ENCODE measurements at regions not wholly inside any gene's neighbourhood (a gene's known extent, or its start where the extent isn't known, plus 50 kb on each side); places are given as distances from the start of the nearest gene placed in this dataset.

DNA sequence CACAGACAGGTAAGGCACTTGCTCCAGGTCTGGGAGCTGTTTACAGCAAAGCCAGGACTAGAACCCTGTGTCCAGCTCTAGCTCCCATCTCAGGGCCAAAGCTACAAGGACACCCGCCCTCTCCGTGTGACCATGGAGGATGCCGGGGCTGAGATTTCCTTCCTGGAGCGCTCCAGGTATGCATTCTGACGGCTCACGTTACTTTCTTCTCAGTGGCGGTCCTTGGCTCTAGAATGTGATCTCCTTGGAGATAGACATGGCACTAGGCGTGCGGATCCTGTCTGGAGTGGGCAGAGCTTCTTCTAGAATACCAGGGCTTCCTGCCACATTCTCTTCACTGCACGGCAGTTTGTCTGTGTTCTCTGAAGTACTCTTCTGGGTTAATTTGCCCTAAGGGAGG lies 185.7 kb downstream of the OPA1 start:
- Histone ChIP-seq H3K27me3 (ENCODE audit: control insufficient read depth, extremely low read depth, insufficient read depth, low read length) (peaks cover 20% of the 10 kb centered on the region), H3K4me1 (ENCODE audit: control insufficient read depth, extremely low read depth, insufficient read depth, low read length) (peaks cover 36% of the 10 kb centered on the region), H3K36me3 (ENCODE audit: control insufficient read depth in 2 of 2, extremely low read depth in 1 of 2, insufficient read depth in 2 of 2, low read length in 2 of 2) (no peaks in the 10 kb centered on the region), H2AFZ (ENCODE audit: control insufficient read depth, low read length) (no peak overlapping the region), H3K9me3 (ENCODE audit: control insufficient read depth, low read depth, low read length) (no peaks in the 10 kb centered on the region), H3K4me3 (ENCODE audit: control insufficient read depth in 2 of 3, extremely low read depth in 1 of 3, insufficient read depth in 2 of 3, low read depth in 1 of 3, low read length in 3 of 3) (no peak overlapping the region), H3K4me2 (ENCODE audit: control insufficient read depth, extremely low read depth, insufficient read depth, low read depth, low read length) (no peak overlapping the region), H3K27ac (ENCODE audit: control insufficient read depth, insufficient read depth, low read length) (no peak overlapping the region), H4K20me1 (ENCODE audit: control insufficient read depth, extremely low read depth, insufficient read depth, low read length) (no peaks in the 10 kb centered on the region), H3K79me2 (ENCODE audit: control insufficient read depth, insufficient read depth, low read length) (no peaks in the 10 kb centered on the region), H3K9me1 (ENCODE audit: control insufficient read depth, extremely low read depth, insufficient read depth, low read length) (no peaks in the 10 kb centered on the region), H3K9ac (ENCODE audit: control insufficient read depth, extremely low read depth, insufficient read depth, low read length) (no peak overlapping the region)
- DNase-seq (ENCODE audit: low read depth, low spot score) (no peak), FAIRE-seq (no peak)
- dilution Hi-C loops (cut with MboI; ENCODE audit: extremely low pct_ligation_motif_present, low sequenced_read_pairs) = no loop called here
- no peak for TF ChIP-seq EZH2 (IDR thresholded peaks at IDR 0.05; ENCODE audit: low read length)
- TF ChIP-seq, protein P1, sequence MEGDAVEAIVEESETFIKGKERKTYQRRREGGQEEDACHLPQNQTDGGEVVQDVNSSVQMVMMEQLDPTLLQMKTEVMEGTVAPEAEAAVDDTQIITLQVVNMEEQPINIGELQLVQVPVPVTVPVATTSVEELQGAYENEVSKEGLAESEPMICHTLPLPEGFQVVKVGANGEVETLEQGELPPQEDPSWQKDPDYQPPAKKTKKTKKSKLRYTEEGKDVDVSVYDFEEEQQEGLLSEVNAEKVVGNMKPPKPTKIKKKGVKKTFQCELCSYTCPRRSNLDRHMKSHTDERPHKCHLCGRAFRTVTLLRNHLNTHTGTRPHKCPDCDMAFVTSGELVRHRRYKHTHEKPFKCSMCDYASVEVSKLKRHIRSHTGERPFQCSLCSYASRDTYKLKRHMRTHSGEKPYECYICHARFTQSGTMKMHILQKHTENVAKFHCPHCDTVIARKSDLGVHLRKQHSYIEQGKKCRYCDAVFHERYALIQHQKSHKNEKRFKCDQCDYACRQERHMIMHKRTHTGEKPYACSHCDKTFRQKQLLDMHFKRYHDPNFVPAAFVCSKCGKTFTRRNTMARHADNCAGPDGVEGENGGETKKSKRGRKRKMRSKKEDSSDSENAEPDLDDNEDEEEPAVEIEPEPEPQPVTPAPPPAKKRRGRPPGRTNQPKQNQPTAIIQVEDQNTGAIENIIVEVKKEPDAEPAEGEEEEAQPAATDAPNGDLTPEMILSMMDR (optimal IDR thresholded peaks at IDR 0.05 in 1 of 3, IDR thresholded peaks at IDR 0.05 in 1 of 3, conservative IDR thresholded peaks at IDR 0.05 in 1 of 3; ENCODE audit: extremely low read depth in 1 of 3, insufficient read depth in 2 of 3, low read length in 3 of 3) = no peak

DNA sequence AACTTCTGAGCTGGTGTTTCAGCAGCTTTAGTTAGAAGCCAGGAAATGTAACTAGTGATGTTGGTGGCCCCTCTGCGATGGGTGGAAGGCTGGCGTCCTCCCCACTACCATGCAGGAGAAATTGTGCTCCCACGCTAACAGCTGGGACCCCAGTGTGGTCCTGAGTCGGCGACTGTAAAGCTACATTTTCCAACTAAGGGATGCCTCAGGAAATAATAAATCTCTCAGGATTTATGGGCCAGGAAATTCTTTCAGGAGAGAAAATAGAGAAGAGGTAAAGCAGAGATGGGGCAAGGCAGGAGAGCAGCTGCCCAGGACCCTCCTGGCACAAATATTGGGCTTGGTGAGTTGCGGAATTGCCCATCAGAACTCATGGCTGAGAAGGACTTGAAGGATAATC lies 186.9 kb downstream of the OPA1 start:
- peaks cover 14% of the 10 kb centered on the region for H3K27me3 ChIP-seq (ENCODE audit: control insufficient read depth, extremely low read depth, insufficient read depth, low read length)
- H3K4me2 ChIP-seq (ENCODE audit: control insufficient read depth, extremely low read depth, insufficient read depth, low read depth, low read length) = no peak overlapping the region
- no peak overlapping the region for H3K9ac ChIP-seq (ENCODE audit: control insufficient read depth, extremely low read depth, insufficient read depth, low read length)
- H4K20me1 ChIP-seq (ENCODE audit: control insufficient read depth, extremely low read depth, insufficient read depth, low read length) = no peaks in the 10 kb centered on the region
- no peak for TF ChIP-seq EZH2 (IDR thresholded peaks at IDR 0.05; ENCODE audit: low read length)
- TF ChIP-seq, protein P1 (optimal IDR thresholded peaks at IDR 0.05 in 1 of 3, IDR thresholded peaks at IDR 0.05 in 1 of 3, conservative IDR thresholded peaks at IDR 0.05 in 1 of 3; ENCODE audit: extremely low read depth in 1 of 3, insufficient read depth in 2 of 3, low read length in 3 of 3) = no peak
- no peak overlapping the region for H3K4me3 ChIP-seq (ENCODE audit: control insufficient read depth in 2 of 3, extremely low read depth in 1 of 3, insufficient read depth in 2 of 3, low read depth in 1 of 3, low read length in 3 of 3)
- FAIRE-seq = no peak
- H2AFZ ChIP-seq (ENCODE audit: control insufficient read depth, low read length) = no peak overlapping the region
- H3K27ac ChIP-seq (ENCODE audit: control insufficient read depth, insufficient read depth, low read length) = no peak overlapping the region
- no peaks in the 10 kb centered on the region for H3K79me2 ChIP-seq (ENCODE audit: control insufficient read depth, insufficient read depth, low read length)
- H3K4me1 ChIP-seq (ENCODE audit: control insufficient read depth, extremely low read depth, insufficient read depth, low read length) = peaks cover 40% of the 10 kb centered on the region
- H3K36me3 ChIP-seq (ENCODE audit: control insufficient read depth in 2 of 2, extremely low read depth in 1 of 2, insufficient read depth in 2 of 2, low read length in 2 of 2) = no peaks in the 10 kb centered on the region
- dilution Hi-C loops (cut with MboI; ENCODE audit: extremely low pct_ligation_motif_present, low sequenced_read_pairs) = no loop called here
- DNase-seq (ENCODE audit: low read depth, low spot score) = no peak
- no peaks in the 10 kb centered on the region for H3K9me3 ChIP-seq (ENCODE audit: control insufficient read depth, low read depth, low read length)
- H3K9me1 ChIP-seq (ENCODE audit: control insufficient read depth, extremely low read depth, insufficient read depth, low read length) = no peaks in the 10 kb centered on the region

Measured in keratinocyte (primary cell).